ENCODE measurements at regions not wholly inside any gene's neighbourhood (a gene's known extent, or its start where the extent isn't known, plus 50 kb on each side); places are given as distances from the start of the nearest gene placed in this dataset.

GRCh38 chr4:156694413-156694812 lies 277.2 kb downstream of the PDGFC start:
- TF ChIP-seq CTCF (IDR thresholded peaks at IDR 0.05) = no peak
- TF ChIP-seq POLR2A (IDR thresholded peaks at IDR 0.05; ENCODE audit: low read depth) = no peak
- no peak for TF ChIP-seq EP300 (IDR thresholded peaks at IDR 0.05)

All from esophagus muscularis mucosa (tissue), 4 donors.